ENCODE measurements at regions not wholly inside any gene's neighbourhood (a gene's known extent, or its start where the extent isn't known, plus 50 kb on each side); places are given as distances from the start of the nearest gene placed in this dataset.

DNA sequence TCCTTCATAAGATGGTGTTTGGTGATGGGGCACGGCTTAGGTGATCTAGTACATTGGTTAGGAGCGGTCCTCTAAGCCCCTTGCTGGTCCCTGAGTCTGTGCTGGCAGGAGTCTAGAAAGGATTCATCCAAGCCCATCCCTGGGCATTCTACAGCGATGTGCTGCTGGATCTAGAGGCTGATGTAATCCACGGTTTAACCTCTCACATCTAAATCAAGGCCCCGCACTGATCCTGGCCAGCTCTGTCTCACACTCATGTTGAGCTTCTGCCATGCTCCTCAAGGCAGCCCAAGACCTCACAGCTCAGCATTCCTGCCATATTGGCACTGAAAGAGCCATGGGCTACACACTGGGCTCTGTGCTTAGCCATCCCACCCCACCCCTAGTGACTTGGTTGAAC lies 664.8 kb downstream of the STK39 start:
- H3K27me3 ChIP-seq (replicated peaks in 1 of 4; ENCODE audit: control extremely low read depth in 1 of 4, control insufficient read depth in 3 of 4, insufficient read depth in 4 of 4, low read length in 3 of 4): no peaks in the 10 kb centered on the region
- H3K9me3 ChIP-seq (ENCODE audit: control extremely low read depth in 1 of 3, control insufficient read depth in 2 of 3, insufficient read depth in 1 of 3, low read length in 2 of 3): no peaks in the 10 kb centered on the region
- H2AFZ ChIP-seq (ENCODE audit: insufficient read depth, low read depth, low read length, poor library complexity, severe bottlenecking): no peak overlapping the region
- TF ChIP-seq CTCF (IDR thresholded peaks at IDR 0.05): no peak
- no peak for TF ChIP-seq EZH2 (IDR thresholded peaks at IDR 0.05; ENCODE audit: borderline replicate concordance, insufficient read depth, low read depth, low read length, poor library complexity, severe bottlenecking)
- H3K4me2 ChIP-seq (replicated peaks; ENCODE audit: low read depth, low read length, poor library complexity, severe bottlenecking): no peak overlapping the region
- H3K27ac ChIP-seq (ENCODE audit: low read length in 2 of 2): no peak overlapping the region
- ChIA-PET POLR2A (no interaction called here), CTCF (no interaction called here)
- Mint-ChIP-seq H3K9me3 (ENCODE audit: insufficient read depth) (no peaks in the 10 kb centered on the region), H3K27ac (no peak overlapping the region), H3K4me3 (no peak overlapping the region), H3K27me3 (peaks cover 9% of the 10 kb centered on the region), H3K4me1 (no peaks in the 10 kb centered on the region)
- H3K4me1 ChIP-seq (ENCODE audit: control insufficient read depth in 2 of 2, insufficient read depth in 2 of 2, low read length in 2 of 2): no peaks in the 10 kb centered on the region
- intact Hi-C loops (cut with micrococcal nuclease): no loop called here
- ATAC-seq (ENCODE audit: low read depth) (no peak), DNase-seq (no peak)
- no peaks in the 10 kb centered on the region for H3K36me3 ChIP-seq (replicated peaks in 1 of 2; ENCODE audit: control extremely low read depth in 1 of 2, control insufficient read depth in 1 of 2, extremely low read depth in 1 of 2, insufficient read depth in 2 of 2, low read length in 1 of 2)
- 91% methylated on average over 5 of the region's 5 CpGs for WGBS (ENCODE audit: insufficient coverage)
- no peak overlapping the region for H3K4me3 ChIP-seq (ENCODE audit: control extremely low read depth in 1 of 5, extremely low read depth in 1 of 5, insufficient read depth in 1 of 5, low read depth in 2 of 5, low read length in 4 of 5)
- H4K20me1 ChIP-seq (ENCODE audit: control insufficient read depth, insufficient read depth, low read length, poor library complexity, severe bottlenecking): no peaks in the 10 kb centered on the region
- H3K79me2 ChIP-seq (ENCODE audit: control insufficient read depth, insufficient read depth, low read length): no peaks in the 10 kb centered on the region
- H3K9ac ChIP-seq (ENCODE audit: low read length): no peak overlapping the region

- no peaks in the 10 kb centered on the region for H3K27me3 ChIP-seq (replicated peaks in 1 of 4; ENCODE audit: control extremely low read depth in 1 of 4, control insufficient read depth in 3 of 4, insufficient read depth in 4 of 4, low read length in 3 of 4)
- intact Hi-C loops (cut with micrococcal nuclease): no loop called here
- POLR2A ChIA-PET: no interaction called here
- Mint-ChIP-seq H3K27me3 (peaks cover 9% of the 10 kb centered on the region), H3K9me3 (ENCODE audit: insufficient read depth) (no peaks in the 10 kb centered on the region), H3K27ac (no peak overlapping the region), H3K4me3 (no peak overlapping the region), H3K4me1 (no peaks in the 10 kb centered on the region)
- ATAC-seq (ENCODE audit: low read depth): no peak
- CTCF ChIA-PET: no interaction called here
- H3K79me2 ChIP-seq (ENCODE audit: control insufficient read depth, insufficient read depth, low read length): no peaks in the 10 kb centered on the region
- no peak overlapping the region for H3K9ac ChIP-seq (ENCODE audit: low read length)
- no peak overlapping the region for H3K4me3 ChIP-seq (ENCODE audit: control extremely low read depth in 1 of 5, extremely low read depth in 1 of 5, insufficient read depth in 1 of 5, low read depth in 2 of 5, low read length in 4 of 5)
- H3K4me1 ChIP-seq (ENCODE audit: control insufficient read depth in 2 of 2, insufficient read depth in 2 of 2, low read length in 2 of 2): no peaks in the 10 kb centered on the region
- TF ChIP-seq CTCF (IDR thresholded peaks at IDR 0.05): no peak
- no peak for TF ChIP-seq EZH2 (IDR thresholded peaks at IDR 0.05; ENCODE audit: borderline replicate concordance, insufficient read depth, low read depth, low read length, poor library complexity, severe bottlenecking)
- no CpG with 5 or more reads among the region's 6 CpGs for WGBS (ENCODE audit: insufficient coverage)
- no peaks in the 10 kb centered on the region for H3K9me3 ChIP-seq (ENCODE audit: control extremely low read depth in 1 of 3, control insufficient read depth in 2 of 3, insufficient read depth in 1 of 3, low read length in 2 of 3)
- H2AFZ ChIP-seq (ENCODE audit: insufficient read depth, low read depth, low read length, poor library complexity, severe bottlenecking): no peak overlapping the region
- no peak overlapping the region for H3K4me2 ChIP-seq (replicated peaks; ENCODE audit: low read depth, low read length, poor library complexity, severe bottlenecking)
- H3K36me3 ChIP-seq (replicated peaks in 1 of 2; ENCODE audit: control extremely low read depth in 1 of 2, control insufficient read depth in 1 of 2, extremely low read depth in 1 of 2, insufficient read depth in 2 of 2, low read length in 1 of 2): no peaks in the 10 kb centered on the region
- no peak for DNase-seq
- H3K27ac ChIP-seq (ENCODE audit: low read length in 2 of 2): no peak overlapping the region
- no peaks in the 10 kb centered on the region for H4K20me1 ChIP-seq (ENCODE audit: control insufficient read depth, insufficient read depth, low read length, poor library complexity, severe bottlenecking)
Observed at GRCh38 chr2:167581961-167582574, 665.3 kb downstream of the STK39 start.
